GM12875 (cell line): ENCODE measurements at regions not wholly inside any gene's neighbourhood (a gene's known extent, or its start where the extent isn't known, plus 50 kb on each side); places are given as distances from the start of the nearest gene placed in this dataset.

Experiments used
- H3K4me3 ChIP-seq: one replicate; pipeline ENCODE4 v1.5.1; 2011; ENCODE audit warnings: low read depth, low read length, control low read depth
- CTCF ChIP-seq: IDR thresholded peaks from 2 replicates; pipeline ENCODE4 v1.5.1; 2011; ENCODE audit warnings: low read depth, mild to moderate bottlenecking, control low read depth, inconsistent platforms, low read length, moderate library complexity, borderline replicate concordance; ENCODE audit not compliant: insufficient read depth

GRCh38 chr3:127421943-127422662, 134.3 kb upstream of the PRR20G start:
- no peak for TF ChIP-seq CTCF
- H3K4me3 ChIP-seq: no peak overlapping the region

- H3K4me3 ChIP-seq: no peak overlapping the region
- TF ChIP-seq CTCF: no peak
These were observed 133.0 kb upstream of the PRR20G start for GRCh38 chr3:127420829-127421228.

GRCh38 chr3:127419641-127420553, 132.1 kb upstream of the PRR20G start:
- no peak overlapping the region for H3K4me3 ChIP-seq
- no peak for TF ChIP-seq CTCF

GRCh38 chr3:127419182-127419581, 131.3 kb upstream of the PRR20G start:
- no peak overlapping the region for H3K4me3 ChIP-seq
- no peak for TF ChIP-seq CTCF

- no peak for TF ChIP-seq CTCF
- H3K4me3 ChIP-seq: no peak overlapping the region
These were observed 130.8 kb upstream of the PRR20G start for GRCh38 chr3:127418560-127419147.

- no peak overlapping the region for H3K4me3 ChIP-seq
- no peak for TF ChIP-seq CTCF
These were observed 130.1 kb upstream of the PRR20G start for GRCh38 chr3:127417709-127418559.
